ENCODE measurements at regions not wholly inside any gene's neighbourhood (a gene's known extent, or its start where the extent isn't known, plus 50 kb on each side); places are given as distances from the start of the nearest gene placed in this dataset.

DNA sequence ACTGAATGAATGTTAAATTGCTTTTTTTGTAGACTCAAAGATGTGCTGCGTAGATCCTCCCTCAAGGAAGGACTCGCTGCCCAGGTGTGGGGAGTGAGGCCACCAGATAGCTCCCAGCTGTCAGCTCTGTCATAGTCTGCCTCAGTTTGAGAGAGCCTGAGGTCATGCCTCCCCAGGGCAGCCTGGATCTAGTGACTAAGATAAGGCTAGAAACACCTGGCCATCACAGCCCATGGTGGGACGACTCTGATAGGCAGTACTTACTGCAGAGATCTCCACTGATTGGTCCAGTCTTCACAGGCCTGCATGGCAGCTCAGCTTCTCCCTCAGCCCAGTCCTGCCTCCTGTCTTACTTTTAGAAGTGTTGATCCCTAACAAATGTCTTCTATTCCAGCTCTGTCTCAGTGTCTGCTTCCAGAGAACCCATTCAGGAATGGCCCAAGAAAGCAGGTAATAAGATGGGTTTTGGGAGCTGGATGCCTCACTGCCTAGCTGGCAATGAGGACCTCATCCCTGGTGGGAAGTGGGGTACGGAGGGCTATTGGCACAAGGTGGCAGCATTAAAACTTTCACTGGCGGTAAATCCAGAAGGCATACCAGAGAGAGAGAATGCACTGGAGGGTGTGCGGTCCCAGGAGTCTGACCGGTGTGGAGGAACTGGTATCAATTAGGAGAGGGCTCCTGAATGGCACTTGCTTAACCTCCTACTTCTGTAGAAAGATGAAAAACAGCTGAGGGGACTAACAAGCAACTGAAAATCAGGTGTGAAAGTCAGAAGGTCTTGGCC is 55.3 kb upstream of the GPR37L1 start:
- TF ChIP-seq ISL1 (CRISPR knock-in tag; IDR thresholded peaks at IDR 0.05) (no peak), ZNF8 (CRISPR knock-in tag; IDR thresholded peaks at IDR 0.05) (no peak), ZNF565 (CRISPR knock-in tag; conservative IDR thresholded peaks at IDR 0.05; ENCODE audit: low read depth) (no peak), TOX (CRISPR knock-in tag; IDR thresholded peaks at IDR 0.05; ENCODE audit: borderline replicate concordance) (no peak), ZC3H10 (CRISPR knock-in tag; IDR thresholded peaks at IDR 0.05) (no peak), SNAI2 (CRISPR knock-in tag; IDR thresholded peaks at IDR 0.05) (no peak)
- TF ChIP-seq, protein P1, sequence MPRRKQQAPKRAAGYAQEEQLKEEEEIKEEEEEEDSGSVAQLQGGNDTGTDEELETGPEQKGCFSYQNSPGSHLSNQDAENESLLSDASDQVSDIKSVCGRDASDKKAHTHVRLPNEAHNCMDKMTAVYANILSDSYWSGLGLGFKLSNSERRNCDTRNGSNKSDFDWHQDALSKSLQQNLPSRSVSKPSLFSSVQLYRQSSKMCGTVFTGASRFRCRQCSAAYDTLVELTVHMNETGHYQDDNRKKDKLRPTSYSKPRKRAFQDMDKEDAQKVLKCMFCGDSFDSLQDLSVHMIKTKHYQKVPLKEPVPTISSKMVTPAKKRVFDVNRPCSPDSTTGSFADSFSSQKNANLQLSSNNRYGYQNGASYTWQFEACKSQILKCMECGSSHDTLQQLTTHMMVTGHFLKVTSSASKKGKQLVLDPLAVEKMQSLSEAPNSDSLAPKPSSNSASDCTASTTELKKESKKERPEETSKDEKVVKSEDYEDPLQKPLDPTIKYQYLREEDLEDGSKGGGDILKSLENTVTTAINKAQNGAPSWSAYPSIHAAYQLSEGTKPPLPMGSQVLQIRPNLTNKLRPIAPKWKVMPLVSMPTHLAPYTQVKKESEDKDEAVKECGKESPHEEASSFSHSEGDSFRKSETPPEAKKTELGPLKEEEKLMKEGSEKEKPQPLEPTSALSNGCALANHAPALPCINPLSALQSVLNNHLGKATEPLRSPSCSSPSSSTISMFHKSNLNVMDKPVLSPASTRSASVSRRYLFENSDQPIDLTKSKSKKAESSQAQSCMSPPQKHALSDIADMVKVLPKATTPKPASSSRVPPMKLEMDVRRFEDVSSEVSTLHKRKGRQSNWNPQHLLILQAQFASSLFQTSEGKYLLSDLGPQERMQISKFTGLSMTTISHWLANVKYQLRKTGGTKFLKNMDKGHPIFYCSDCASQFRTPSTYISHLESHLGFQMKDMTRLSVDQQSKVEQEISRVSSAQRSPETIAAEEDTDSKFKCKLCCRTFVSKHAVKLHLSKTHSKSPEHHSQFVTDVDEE (CRISPR knock-in tag; IDR thresholded peaks at IDR 0.05), result no peak
- ATAC-seq, result peak; percentile 26; the same call in 1 of the 3 replicates

GRCh38 chr1:202068596-202068995 is 54.1 kb upstream of the GPR37L1 start:
- no peak for ATAC-seq
- TF ChIP-seq, protein P2, sequence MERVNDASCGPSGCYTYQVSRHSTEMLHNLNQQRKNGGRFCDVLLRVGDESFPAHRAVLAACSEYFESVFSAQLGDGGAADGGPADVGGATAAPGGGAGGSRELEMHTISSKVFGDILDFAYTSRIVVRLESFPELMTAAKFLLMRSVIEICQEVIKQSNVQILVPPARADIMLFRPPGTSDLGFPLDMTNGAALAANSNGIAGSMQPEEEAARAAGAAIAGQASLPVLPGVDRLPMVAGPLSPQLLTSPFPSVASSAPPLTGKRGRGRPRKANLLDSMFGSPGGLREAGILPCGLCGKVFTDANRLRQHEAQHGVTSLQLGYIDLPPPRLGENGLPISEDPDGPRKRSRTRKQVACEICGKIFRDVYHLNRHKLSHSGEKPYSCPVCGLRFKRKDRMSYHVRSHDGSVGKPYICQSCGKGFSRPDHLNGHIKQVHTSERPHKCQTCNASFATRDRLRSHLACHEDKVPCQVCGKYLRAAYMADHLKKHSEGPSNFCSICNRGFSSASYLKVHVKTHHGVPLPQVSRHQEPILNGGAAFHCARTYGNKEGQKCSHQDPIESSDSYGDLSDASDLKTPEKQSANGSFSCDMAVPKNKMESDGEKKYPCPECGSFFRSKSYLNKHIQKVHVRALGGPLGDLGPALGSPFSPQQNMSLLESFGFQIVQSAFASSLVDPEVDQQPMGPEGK (CRISPR knock-in tag; IDR thresholded peaks at IDR 0.05; ENCODE audit: borderline replicate concordance), result no peak
- TF ChIP-seq TCF4 (CRISPR knock-in tag; IDR thresholded peaks at IDR 0.05; ENCODE audit: borderline replicate concordance), result no peak
- TF ChIP-seq ZFP3 (CRISPR knock-in tag; IDR thresholded peaks at IDR 0.05), result no peak
- TF ChIP-seq ESRRG (CRISPR knock-in tag; IDR thresholded peaks at IDR 0.05), result no peak
- TF ChIP-seq ARNTL (CRISPR knock-in tag; IDR thresholded peaks at IDR 0.05; ENCODE audit: borderline replicate concordance, low read depth), result no peak
- TF ChIP-seq ISL1 (CRISPR knock-in tag; IDR thresholded peaks at IDR 0.05), result no peak
- no peak for TF ChIP-seq ZNF565 (CRISPR knock-in tag; conservative IDR thresholded peaks at IDR 0.05; ENCODE audit: low read depth)
- no peak for TF ChIP-seq ZC3H10 (CRISPR knock-in tag; IDR thresholded peaks at IDR 0.05)
- no peak for TF ChIP-seq ZFP30 (CRISPR knock-in tag; IDR thresholded peaks at IDR 0.05)
- TF ChIP-seq ZNF8 (CRISPR knock-in tag; IDR thresholded peaks at IDR 0.05), result no peak
- no peak for TF ChIP-seq SNAI2 (CRISPR knock-in tag; IDR thresholded peaks at IDR 0.05)
- TF ChIP-seq TOX (CRISPR knock-in tag; IDR thresholded peaks at IDR 0.05; ENCODE audit: borderline replicate concordance), result no peak
- TF ChIP-seq, protein P3, sequence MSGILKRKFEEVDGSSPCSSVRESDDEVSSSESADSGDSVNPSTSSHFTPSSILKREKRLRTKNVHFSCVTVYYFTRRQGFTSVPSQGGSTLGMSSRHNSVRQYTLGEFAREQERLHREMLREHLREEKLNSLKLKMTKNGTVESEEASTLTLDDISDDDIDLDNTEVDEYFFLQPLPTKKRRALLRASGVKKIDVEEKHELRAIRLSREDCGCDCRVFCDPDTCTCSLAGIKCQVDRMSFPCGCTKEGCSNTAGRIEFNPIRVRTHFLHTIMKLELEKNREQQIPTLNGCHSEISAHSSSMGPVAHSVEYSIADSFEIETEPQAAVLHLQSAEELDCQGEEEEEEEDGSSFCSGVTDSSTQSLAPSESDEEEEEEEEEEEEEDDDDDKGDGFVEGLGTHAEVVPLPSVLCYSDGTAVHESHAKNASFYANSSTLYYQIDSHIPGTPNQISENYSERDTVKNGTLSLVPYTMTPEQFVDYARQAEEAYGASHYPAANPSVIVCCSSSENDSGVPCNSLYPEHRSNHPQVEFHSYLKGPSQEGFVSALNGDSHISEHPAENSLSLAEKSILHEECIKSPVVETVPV (CRISPR knock-in tag; IDR thresholded peaks at IDR 0.05), result no peak
- TF ChIP-seq, protein P4, sequence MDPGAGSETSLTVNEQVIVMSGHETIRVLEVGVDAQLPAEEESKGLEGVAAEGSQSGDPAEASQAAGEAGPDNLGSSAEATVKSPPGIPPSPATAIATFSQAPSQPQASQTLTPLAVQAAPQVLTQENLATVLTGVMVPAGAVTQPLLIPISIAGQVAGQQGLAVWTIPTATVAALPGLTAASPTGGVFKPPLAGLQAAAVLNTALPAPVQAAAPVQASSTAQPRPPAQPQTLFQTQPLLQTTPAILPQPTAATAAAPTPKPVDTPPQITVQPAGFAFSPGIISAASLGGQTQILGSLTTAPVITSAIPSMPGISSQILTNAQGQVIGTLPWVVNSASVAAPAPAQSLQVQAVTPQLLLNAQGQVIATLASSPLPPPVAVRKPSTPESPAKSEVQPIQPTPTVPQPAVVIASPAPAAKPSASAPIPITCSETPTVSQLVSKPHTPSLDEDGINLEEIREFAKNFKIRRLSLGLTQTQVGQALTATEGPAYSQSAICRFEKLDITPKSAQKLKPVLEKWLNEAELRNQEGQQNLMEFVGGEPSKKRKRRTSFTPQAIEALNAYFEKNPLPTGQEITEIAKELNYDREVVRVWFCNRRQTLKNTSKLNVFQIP (CRISPR knock-in tag; IDR thresholded peaks at IDR 0.05; ENCODE audit: borderline replicate concordance, low read depth), result no peak
- no peak for TF ChIP-seq OSR1 (CRISPR knock-in tag; IDR thresholded peaks at IDR 0.05)

DNA sequence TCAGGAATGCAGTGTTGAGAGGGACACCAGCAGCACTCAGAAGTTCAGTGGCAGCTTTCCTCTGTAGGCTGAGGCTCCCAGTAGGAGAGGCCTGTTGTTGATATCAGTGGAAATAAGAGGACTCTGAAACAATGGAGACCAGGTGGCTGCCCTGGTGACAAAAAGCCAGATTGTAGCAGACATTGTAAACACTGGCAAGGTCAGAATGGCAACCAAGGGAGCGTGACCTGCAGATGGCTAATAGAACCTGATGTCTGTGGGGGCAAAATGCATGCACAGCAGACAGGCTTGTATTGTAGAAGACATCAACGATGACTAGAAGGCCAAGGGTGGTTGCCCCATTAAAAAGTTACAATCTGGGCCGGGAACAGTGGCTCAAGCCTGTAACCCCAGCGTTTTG is 53.1 kb upstream of the GPR37L1 start:
- no peak for ATAC-seq
- TF ChIP-seq CREB5 (CRISPR knock-in tag; IDR thresholded peaks at IDR 0.05; ENCODE audit: low read depth), result no peak
- TF ChIP-seq ZC3H10 (CRISPR knock-in tag; IDR thresholded peaks at IDR 0.05), result no peak
- no peak for TF ChIP-seq CSDC2 (CRISPR knock-in tag; IDR thresholded peaks at IDR 0.05)
- TF ChIP-seq, protein P3 (CRISPR knock-in tag; IDR thresholded peaks at IDR 0.05), result no peak
- TF ChIP-seq TCF4 (CRISPR knock-in tag; IDR thresholded peaks at IDR 0.05; ENCODE audit: borderline replicate concordance), result no peak
- no peak for TF ChIP-seq ZFP30 (CRISPR knock-in tag; IDR thresholded peaks at IDR 0.05)
- TF ChIP-seq, protein P4 (CRISPR knock-in tag; IDR thresholded peaks at IDR 0.05; ENCODE audit: borderline replicate concordance, low read depth), result no peak
- TF ChIP-seq ZFP3 (CRISPR knock-in tag; IDR thresholded peaks at IDR 0.05), result no peak
- no peak for TF ChIP-seq ZNF8 (CRISPR knock-in tag; IDR thresholded peaks at IDR 0.05)

Data from SK-N-SH treated with all-trans-retinoic acid at 6 μM for 48 hours (cell line).